Mesendoderm (in vitro differentiated cells): ENCODE measurements at regions not wholly inside any gene's neighbourhood (a gene's known extent, or its start where the extent isn't known, plus 50 kb on each side); places are given as distances from the start of the nearest gene placed in this dataset.

ENCODE experiments used
- DNase-seq: peaks from one replicate; pipeline ENCODE4 v3.0.0; 2013
- H2AK5ac ChIP-seq: 2 replicates; pipeline ENCODE4 v1.6.1; 2013; ENCODE audit warnings: low read length, inconsistent platforms
- H2BK120ac ChIP-seq: 2 replicates; pipeline ENCODE4 v1.6.1; 2013; ENCODE audit warnings: low read depth, mild to moderate bottlenecking, low read length, moderate library complexity, mixed read lengths
- H2BK15ac ChIP-seq: replicated peaks from 2 replicates; pipeline ENCODE4 v1.6.1; 2013; ENCODE audit warnings: low read depth, mild to moderate bottlenecking, moderate library complexity
- H2BK5ac ChIP-seq: 2 replicates; pipeline ENCODE4 v1.6.1; 2013; ENCODE audit warnings: low read length, inconsistent platforms
- H3K18ac ChIP-seq: 2 replicates; pipeline ENCODE4 v1.6.1; 2013; ENCODE audit warnings: mild to moderate bottlenecking, low read length, mixed read lengths
- H3K23ac ChIP-seq: one replicate; pipeline ENCODE4 v1.6.1; 2013; ENCODE audit warnings: low read length
- H3K27ac ChIP-seq: 2 replicates; pipeline ENCODE4 v1.5.1; 2013; ENCODE audit warnings: low read depth, mild to moderate bottlenecking, inconsistent platforms, low read length, moderate library complexity
- H3K27me3 ChIP-seq: 2 replicates; pipeline ENCODE4 v1.6.1; 2013; ENCODE audit warnings: low read length, control low read depth, mild to moderate bottlenecking, inconsistent platforms; ENCODE audit not compliant: insufficient read depth, poor library complexity
- H3K36me3 ChIP-seq: 2 replicates; pipeline ENCODE4 v1.6.1; 2013; ENCODE audit warnings: low read length, inconsistent platforms; ENCODE audit not compliant: control insufficient read depth, insufficient read depth
- H3K4ac ChIP-seq: one replicate; pipeline ENCODE4 v1.6.1; 2013; ENCODE audit warnings: low read depth, mild to moderate bottlenecking, low read length, moderate library complexity
- H3K4me1 ChIP-seq: 2 replicates; pipeline ENCODE4 v1.6.1; 2013; ENCODE audit warnings: low read depth, low read length, inconsistent platforms; ENCODE audit not compliant: control insufficient read depth
- H3K4me2 ChIP-seq: 2 replicates; pipeline ENCODE4 v1.6.1; 2013; ENCODE audit warnings: low read length
- H3K4me3 ChIP-seq: 2 replicates; pipeline ENCODE4 v1.5.1; 2013; ENCODE audit warnings: mild to moderate bottlenecking, low read length
- H3K56ac ChIP-seq: one replicate; pipeline ENCODE4 v1.6.1; 2013; ENCODE audit warnings: low read length
- H3K79me1 ChIP-seq: 2 replicates; pipeline ENCODE4 v1.6.1; 2013; ENCODE audit warnings: low read length, inconsistent platforms
- H3K79me2 ChIP-seq: 2 replicates; pipeline ENCODE4 v1.6.1; 2013; ENCODE audit warnings: mild to moderate bottlenecking, low read length; ENCODE audit not compliant: control insufficient read depth, insufficient read depth
- H3K9ac ChIP-seq: 2 replicates; pipeline ENCODE4 v1.6.1; 2013; ENCODE audit warnings: low read length, inconsistent platforms
- H4K5ac ChIP-seq: one replicate; pipeline ENCODE4 v1.6.1; 2013; ENCODE audit warnings: low read length
- H4K8ac ChIP-seq: one replicate; pipeline ENCODE4 v1.6.1; 2013; ENCODE audit warnings: low read depth, mild to moderate bottlenecking, control low read depth, low read length, moderate library complexity
- WGBS: extraction: QIAGEN DNeasy Blood & Tissue Kit; methylation state at CpG from one replicate; pipeline ENCODE4 v1.1.7; 2013; ENCODE audit warnings: low lambda C conversion rate, missing lambda C conversion rate; ENCODE audit not compliant: insufficient coverage; ENCODE audit errors: extremely low coverage; 5-methylcytosine and 5-hydroxymethylcytosine counted together

GRCh38 chr9:107869111-107869510 lies 379.5 kb upstream of the KLF4 start:
- DNase-seq = no peak
- no peak overlapping the region for H2BK120ac ChIP-seq
- no peaks in the 10 kb centered on the region for H3K79me1 ChIP-seq
- no peak overlapping the region for H3K56ac ChIP-seq
- no peak overlapping the region for H3K23ac ChIP-seq
- H3K4me3 ChIP-seq = no peak overlapping the region
- H4K8ac ChIP-seq = no peak overlapping the region
- no peak overlapping the region for H3K4ac ChIP-seq
- no peaks in the 10 kb centered on the region for H3K79me2 ChIP-seq
- no peaks in the 10 kb centered on the region for H3K27me3 ChIP-seq
- H3K4me2 ChIP-seq = no peak overlapping the region
- no peak overlapping the region for H3K18ac ChIP-seq
- no peak overlapping the region for H3K27ac ChIP-seq
- no peak overlapping the region for H3K9ac ChIP-seq
- H3K36me3 ChIP-seq = no peaks in the 10 kb centered on the region
- H2AK5ac ChIP-seq = no peak overlapping the region
- WGBS = no CpG with 5 or more reads among the region's 3 CpGs
- H3K4me1 ChIP-seq = peaks cover 6% of the 10 kb centered on the region
- no peak overlapping the region for H2BK5ac ChIP-seq
- H4K5ac ChIP-seq = no peak overlapping the region
- no peak overlapping the region for H2BK15ac ChIP-seq

- no peak overlapping the region for H3K4ac ChIP-seq
- H3K4me1 ChIP-seq = peaks cover 5% of the 10 kb centered on the region
- no peaks in the 10 kb centered on the region for H3K27me3 ChIP-seq
- no peak overlapping the region for H3K56ac ChIP-seq
- no peak overlapping the region for H2AK5ac ChIP-seq
- no peak overlapping the region for H3K9ac ChIP-seq
- no peak overlapping the region for H3K27ac ChIP-seq
- H3K4me2 ChIP-seq = no peak overlapping the region
- DNase-seq = no peak
- H3K79me2 ChIP-seq = no peaks in the 10 kb centered on the region
- no peak overlapping the region for H4K5ac ChIP-seq
- H3K23ac ChIP-seq = no peak overlapping the region
- no peak overlapping the region for H2BK15ac ChIP-seq
- H2BK120ac ChIP-seq = no peak overlapping the region
- H4K8ac ChIP-seq = no peak overlapping the region
- H3K18ac ChIP-seq = no peak overlapping the region
- H3K4me3 ChIP-seq = no peak overlapping the region
- no peaks in the 10 kb centered on the region for H3K79me1 ChIP-seq
- no peak overlapping the region for H2BK5ac ChIP-seq
- no peaks in the 10 kb centered on the region for H3K36me3 ChIP-seq
Measured at GRCh38 chr9:107868186-107868585, 378.6 kb upstream of the KLF4 start.

- WGBS = no CpG with 5 or more reads among the region's 5 CpGs
- H3K18ac ChIP-seq = no peak overlapping the region
- no peaks in the 10 kb centered on the region for H3K27me3 ChIP-seq
- no peak overlapping the region for H4K8ac ChIP-seq
- peaks cover 2% of the 10 kb centered on the region for H3K4me1 ChIP-seq
- no peak overlapping the region for H3K27ac ChIP-seq
- H2BK120ac ChIP-seq = no peak overlapping the region
- no peaks in the 10 kb centered on the region for H3K79me1 ChIP-seq
- H3K4me2 ChIP-seq = no peak overlapping the region
- no peak overlapping the region for H3K4me3 ChIP-seq
- no peaks in the 10 kb centered on the region for H3K36me3 ChIP-seq
- no peak overlapping the region for H3K56ac ChIP-seq
- H2BK15ac ChIP-seq = no peak overlapping the region
- no peak overlapping the region for H3K4ac ChIP-seq
- no peak overlapping the region for H4K5ac ChIP-seq
- no peak overlapping the region for H3K9ac ChIP-seq
- no peak overlapping the region for H2BK5ac ChIP-seq
- H2AK5ac ChIP-seq = no peak overlapping the region
- DNase-seq = no peak
- H3K79me2 ChIP-seq = no peaks in the 10 kb centered on the region
- H3K23ac ChIP-seq = no peak overlapping the region
Measured at GRCh38 chr9:107867738-107868137, 378.2 kb upstream of the KLF4 start.

- Histone ChIP-seq H2BK120ac (no peak overlapping the region), H3K9ac (no peak overlapping the region), H4K8ac (no peak overlapping the region), H4K5ac (no peak overlapping the region), H3K4me2 (no peak overlapping the region), H3K56ac (no peak overlapping the region), H2AK5ac (no peak overlapping the region), H3K18ac (no peak overlapping the region), H3K79me2 (no peaks in the 10 kb centered on the region), H3K36me3 (no peaks in the 10 kb centered on the region), H3K4me3 (no peak overlapping the region), H2BK15ac (no peak overlapping the region), H2BK5ac (no peak overlapping the region), H3K27ac (no peak overlapping the region), H3K4ac (no peak overlapping the region), H3K4me1 (no peaks in the 10 kb centered on the region), H3K27me3 (no peaks in the 10 kb centered on the region), H3K23ac (no peak overlapping the region), H3K79me1 (no peaks in the 10 kb centered on the region)
- DNase-seq = no peak
Measured at GRCh38 chr9:107866711-107867311, 377.2 kb upstream of the KLF4 start.

GRCh38 chr9:107863396-107863795 lies 373.8 kb upstream of the KLF4 start:
- Histone ChIP-seq H2BK5ac (no peak overlapping the region), H3K36me3 (no peaks in the 10 kb centered on the region), H3K4me2 (no peak overlapping the region), H4K8ac (no peak overlapping the region), H3K56ac (no peak overlapping the region), H3K23ac (no peak overlapping the region), H3K4me1 (no peaks in the 10 kb centered on the region), H2BK120ac (no peak overlapping the region), H3K27me3 (no peaks in the 10 kb centered on the region), H3K27ac (no peak overlapping the region), H3K18ac (no peak overlapping the region), H3K9ac (no peak overlapping the region), H3K4me3 (no peak overlapping the region), H3K79me2 (no peaks in the 10 kb centered on the region), H2BK15ac (no peak overlapping the region), H3K4ac (no peak overlapping the region), H4K5ac (no peak overlapping the region), H2AK5ac (no peak overlapping the region), H3K79me1 (no peaks in the 10 kb centered on the region)
- no CpG with 5 or more reads among the region's 4 CpGs for whole genome bisulfite sequencing
- no peak for DNase-seq

- no peak overlapping the region for H3K27ac ChIP-seq
- WGBS = no CpG with 5 or more reads among the region's 1 CpG
- H4K8ac ChIP-seq = no peak overlapping the region
- no peaks in the 10 kb centered on the region for H3K36me3 ChIP-seq
- H2BK5ac ChIP-seq = no peak overlapping the region
- H3K4me2 ChIP-seq = no peak overlapping the region
- H3K4ac ChIP-seq = no peak overlapping the region
- H3K27me3 ChIP-seq = no peaks in the 10 kb centered on the region
- H3K79me1 ChIP-seq = no peaks in the 10 kb centered on the region
- H2BK120ac ChIP-seq = no peak overlapping the region
- no peak overlapping the region for H2BK15ac ChIP-seq
- H2AK5ac ChIP-seq = no peak overlapping the region
- H3K4me3 ChIP-seq = no peak overlapping the region
- no peaks in the 10 kb centered on the region for H3K4me1 ChIP-seq
- no peak for DNase-seq
- H3K79me2 ChIP-seq = no peaks in the 10 kb centered on the region
- H3K23ac ChIP-seq = no peak overlapping the region
- H3K9ac ChIP-seq = no peak overlapping the region
- H4K5ac ChIP-seq = no peak overlapping the region
- no peak overlapping the region for H3K56ac ChIP-seq
- H3K18ac ChIP-seq = no peak overlapping the region
Measured at GRCh38 chr9:107862881-107863280, 373.3 kb upstream of the KLF4 start.
